Anterior cingulate cortex (tissue), 58 donors: ENCODE measurements at regions not wholly inside any gene's neighbourhood (a gene's known extent, or its start where the extent isn't known, plus 50 kb on each side); places are given as distances from the start of the nearest gene placed in this dataset.
A peak's percentile ranks its signal among the peaks of the same experiment; 100 is the strongest.

ENCODE experiments used
- DNase-seq, 58 donors: peaks; one replicate each; lab custom pipeline; 2025; lab: John Stamatoyannopoulos, UW

DNA sequence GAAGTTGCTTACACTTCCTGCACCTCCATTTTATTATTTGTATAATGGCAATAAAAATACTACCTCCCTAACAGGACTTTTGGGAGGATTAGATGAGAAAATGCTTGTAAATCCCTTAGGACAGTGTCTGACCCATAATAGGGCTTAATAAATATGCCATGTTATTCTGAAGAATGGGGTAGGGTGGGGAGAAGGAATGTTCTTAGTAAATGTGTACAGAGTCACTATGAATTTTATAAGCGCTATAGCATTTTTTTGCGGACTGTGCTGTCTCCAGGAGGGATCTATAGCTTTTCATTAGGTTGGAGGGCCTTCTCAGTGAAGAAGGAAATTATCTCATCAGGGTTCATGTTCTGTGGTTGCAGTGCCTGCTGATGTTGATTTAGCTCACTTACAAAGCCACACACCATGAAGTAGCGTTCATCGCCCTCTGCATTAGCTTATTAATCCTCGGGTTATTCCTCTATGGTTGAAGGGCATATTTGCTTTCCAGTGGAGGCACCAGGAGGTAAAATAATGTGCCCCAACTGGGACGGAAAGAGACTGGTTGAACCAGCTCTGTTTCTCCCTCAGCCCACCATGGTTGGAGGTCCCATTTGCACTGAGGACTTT lies 497.1 kb downstream of the ARHGEF28 start:
- DNase-seq: no peak

DNA sequence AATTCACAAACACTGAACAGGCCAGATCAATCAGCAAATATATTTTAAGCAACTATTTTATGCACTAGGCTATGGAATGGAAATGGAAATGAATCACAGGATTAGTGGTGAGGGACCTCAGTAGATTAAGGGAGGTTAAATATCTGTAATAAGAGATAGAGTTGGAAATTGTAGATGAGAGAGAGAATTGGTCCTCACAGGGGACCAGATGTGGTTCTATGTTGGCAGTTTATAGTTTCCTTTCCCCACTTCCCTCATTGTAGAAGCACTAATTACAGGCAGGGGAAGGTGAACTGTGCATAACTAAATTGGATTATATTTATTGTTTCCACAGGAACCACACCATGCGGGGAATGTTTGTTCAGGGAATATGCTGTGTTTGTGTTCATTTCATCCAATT lies 496.2 kb downstream of the ARHGEF28 start:
- DNase-seq: no peak

- no peak for DNase-seq
Observed at GRCh38 chr5:74120585-74120984, 494.6 kb downstream of the ARHGEF28 start.

GRCh38 chr5:74118071-74118470 lies 492.1 kb downstream of the ARHGEF28 start:
- DNase-seq: no peak

DNA sequence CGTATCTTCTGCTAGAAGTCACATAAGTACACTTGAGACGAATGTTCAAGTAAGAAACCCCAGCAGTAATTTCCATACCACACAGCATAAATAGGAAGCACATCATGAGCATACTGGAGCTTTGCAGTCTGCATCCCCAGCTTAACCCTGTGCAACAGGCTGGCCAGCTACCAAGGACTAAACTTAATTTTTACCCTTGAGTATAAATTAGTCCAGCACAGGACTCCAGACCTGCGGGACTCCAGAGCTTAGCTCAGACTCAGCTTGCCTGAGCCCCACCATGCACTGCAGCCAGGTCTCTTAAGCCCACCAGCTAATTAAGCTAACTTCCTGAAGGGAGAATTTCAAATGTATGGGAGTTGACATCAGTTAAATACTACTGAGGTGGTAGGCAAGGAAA lies 491.0 kb downstream of the ARHGEF28 start:
- DNase-seq: no peak

DNA sequence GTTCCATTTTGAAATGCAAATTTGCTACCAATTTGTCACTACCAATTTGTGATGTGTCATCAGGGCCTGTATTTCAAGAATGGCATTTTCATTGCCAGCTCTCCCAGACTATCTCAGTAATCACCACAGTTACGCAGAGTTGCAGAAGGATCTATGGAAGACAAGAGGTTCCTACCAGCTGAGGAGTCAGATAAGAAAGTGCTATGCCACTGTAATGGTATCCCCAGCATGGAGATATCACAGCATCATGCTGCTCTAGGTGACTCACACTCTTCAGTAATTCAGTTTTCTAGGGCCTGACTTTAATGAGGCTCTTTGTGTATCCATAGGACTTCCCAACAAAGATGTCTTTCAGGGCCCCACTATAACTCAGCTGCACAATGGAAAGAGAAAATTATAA lies 490.3 kb downstream of the ARHGEF28 start:
- DNase-seq: no peak

GRCh38 chr5:74113927-74114326 lies 487.9 kb downstream of the ARHGEF28 start:
- peak in 1 of 58 donors; percentile 22 for DNase-seq

DNA sequence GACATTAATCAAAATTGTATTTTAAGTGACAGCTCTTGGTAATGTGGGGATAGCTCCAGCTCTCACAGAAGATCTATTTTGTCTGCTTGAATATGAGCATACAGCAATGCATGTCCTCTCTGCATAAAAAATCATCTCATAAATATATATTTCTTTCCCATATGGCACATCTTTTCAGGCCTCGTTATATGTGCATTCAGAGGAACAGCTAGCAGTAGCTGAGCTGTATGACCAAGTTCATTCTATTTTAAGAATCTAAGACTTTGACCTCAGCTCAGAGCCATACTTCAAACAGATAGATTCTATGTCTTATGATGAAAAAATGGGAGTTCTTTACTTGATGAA lies 487.2 kb downstream of the ARHGEF28 start:
- no peak for DNase-seq

GRCh38 chr5:74112372-74113195 lies 486.6 kb downstream of the ARHGEF28 start:
- no peak for DNase-seq

GRCh38 chr5:74111764-74112163 lies 485.8 kb downstream of the ARHGEF28 start:
- no peak for DNase-seq

DNA sequence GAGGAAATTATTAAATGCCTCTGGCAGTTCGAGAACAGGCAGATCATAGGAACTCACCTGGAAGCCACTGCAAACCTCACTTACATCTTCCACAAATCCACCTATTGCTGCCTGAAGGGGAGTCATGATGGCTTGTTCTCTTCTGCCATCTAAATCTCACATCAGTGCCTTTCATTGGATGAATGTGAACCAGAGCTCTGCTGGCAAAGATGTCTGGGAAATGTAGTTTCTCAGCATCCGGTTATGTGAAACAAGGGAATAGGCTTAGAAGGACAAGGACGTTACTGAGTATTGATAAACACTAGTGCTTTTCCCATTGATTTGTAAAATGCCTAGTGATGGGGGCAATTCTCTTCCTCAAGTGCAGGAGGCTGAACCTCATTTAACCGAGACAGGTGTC lies 483.3 kb downstream of the ARHGEF28 start:
- no peak for DNase-seq

DNA sequence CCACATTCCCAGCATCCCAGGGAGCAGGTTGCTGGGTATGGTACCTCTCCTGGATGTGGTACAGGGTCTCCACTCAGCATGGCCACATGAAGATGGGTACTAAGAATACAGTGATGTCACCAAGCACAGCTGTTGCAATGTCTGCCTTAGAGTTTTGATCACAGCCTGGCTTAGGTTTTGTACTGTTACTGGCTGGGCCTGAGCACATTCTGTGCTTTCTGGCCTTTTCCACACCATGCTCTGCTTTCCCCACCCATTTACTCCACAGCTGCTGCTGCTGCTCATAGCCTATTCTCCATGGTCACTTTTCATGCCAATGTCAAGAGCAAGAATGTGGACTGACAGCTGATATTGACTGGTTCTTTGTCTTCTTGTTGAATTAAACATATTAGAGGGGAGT lies 481.9 kb downstream of the ARHGEF28 start:
- DNase-seq: no peak

DNA sequence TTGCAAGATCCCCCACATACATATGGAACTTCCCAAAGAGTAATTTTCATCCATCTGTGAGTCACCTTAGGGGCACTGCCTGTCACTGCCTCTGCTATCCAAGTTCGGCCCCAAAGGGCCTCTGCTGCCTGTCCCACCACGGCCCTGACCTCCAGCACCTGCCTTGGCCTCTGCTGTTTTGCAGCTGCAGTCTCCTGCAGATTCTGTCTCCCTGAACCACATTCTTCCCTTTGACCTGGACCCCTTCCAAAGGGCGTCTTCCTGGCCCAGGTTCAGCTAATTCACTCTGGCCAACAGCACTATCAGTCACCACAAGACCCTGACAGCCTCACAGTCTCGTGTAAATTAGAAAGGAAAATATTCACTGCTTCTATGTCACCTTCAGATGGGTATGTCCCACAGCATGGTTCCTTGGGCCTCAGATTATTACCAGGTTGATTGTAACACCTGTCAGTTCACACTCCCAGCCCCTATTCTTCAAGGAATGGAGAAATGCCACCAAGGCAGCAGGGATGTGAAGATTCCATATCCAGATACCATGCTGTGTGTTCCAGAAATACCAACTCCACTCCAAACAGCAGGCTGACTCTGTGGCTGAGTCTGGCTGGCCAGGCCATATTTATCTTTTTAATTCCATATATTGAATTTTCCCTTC lies 479.3 kb downstream of the ARHGEF28 start:
- no peak for DNase-seq

- no peak for DNase-seq
Observed at GRCh38 chr5:74103131-74104023, 477.4 kb downstream of the ARHGEF28 start.

GRCh38 chr5:74100268-74100665 lies 474.3 kb downstream of the ARHGEF28 start:
- DNase-seq: no peak

- DNase-seq: no peak
Observed at GRCh38 chr5:74099538-74100267, 473.7 kb downstream of the ARHGEF28 start.

DNA sequence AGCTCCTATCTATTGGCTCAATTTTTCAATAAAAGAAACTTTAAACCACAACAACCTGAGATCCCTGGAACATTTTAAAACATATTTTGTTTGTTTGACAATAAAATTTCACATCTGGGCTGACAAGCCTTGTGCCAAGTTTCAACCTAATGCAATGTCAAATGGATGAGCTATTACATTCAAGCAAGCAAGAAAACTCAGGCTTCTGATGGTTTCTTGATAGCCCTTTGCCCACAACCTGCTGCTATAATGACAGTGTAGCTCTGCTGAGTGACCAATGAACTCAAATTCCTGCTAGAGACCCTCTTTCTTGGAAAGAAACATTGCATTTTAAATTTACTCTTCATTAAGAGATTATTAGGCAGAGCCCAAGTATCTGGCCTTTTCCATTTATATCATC lies 472.9 kb downstream of the ARHGEF28 start:
- DNase-seq: no peak

GRCh38 chr5:74098456-74098855 lies 472.5 kb downstream of the ARHGEF28 start:
- no peak for DNase-seq

DNA sequence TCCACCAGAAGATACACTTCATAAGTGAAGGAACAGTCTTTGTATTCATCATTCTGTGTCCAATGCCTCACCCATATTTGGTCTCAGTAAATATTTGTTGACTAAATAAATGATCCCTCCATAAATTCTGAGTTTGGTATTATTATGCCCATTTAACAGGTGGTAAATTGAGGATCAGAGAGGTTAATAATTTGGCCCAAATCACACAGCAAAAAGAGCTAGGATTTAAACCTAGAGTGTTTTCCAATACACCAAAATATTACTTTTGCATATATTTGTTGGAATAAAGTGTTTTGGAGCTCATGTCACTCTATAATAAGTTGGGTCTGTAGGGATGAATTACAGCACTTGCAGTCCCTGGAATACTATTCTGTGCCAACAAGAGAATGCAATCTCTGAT lies 470.3 kb downstream of the ARHGEF28 start:
- DNase-seq: no peak

DNA sequence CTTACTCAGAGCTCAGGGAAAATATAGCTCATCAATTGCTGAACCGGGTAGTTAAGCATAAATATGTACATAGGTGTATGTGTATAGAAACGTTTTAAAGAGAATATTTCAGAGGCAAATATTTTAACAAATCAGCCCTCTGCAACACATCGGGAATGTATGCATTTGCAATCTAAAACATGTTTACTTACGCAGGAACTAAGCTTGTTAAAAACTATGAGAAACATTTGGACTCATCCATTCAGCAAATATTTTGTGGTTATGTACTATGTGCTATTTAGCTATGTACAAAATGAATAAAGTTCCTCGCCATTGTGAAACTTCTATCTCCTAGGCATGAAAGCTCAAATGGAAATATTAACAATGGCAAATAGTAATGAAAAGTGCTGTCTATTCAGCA lies 469.9 kb downstream of the ARHGEF28 start:
- DNase-seq: no peak
